ENCODE measurements at regions not wholly inside any gene's neighbourhood (a gene's known extent, or its start where the extent isn't known, plus 50 kb on each side); places are given as distances from the start of the nearest gene placed in this dataset.

GRCh38 chrX:117010243-117010642, 547.5 kb upstream of the CT83 start:
- no peak overlapping the region for H3K23ac ChIP-seq (ENCODE audit: insufficient read length)
- no peaks in the 10 kb centered on the region for H3K36me3 ChIP-seq (ENCODE audit: control insufficient read depth in 2 of 4, insufficient read depth in 4 of 4, low read length in 3 of 4)
- CTCF ChIA-PET (ENCODE audit: partially characterized antibody), result no interaction called here
- DNase-seq (ENCODE audit: low read depth in 1 of 2, low spot score in 2 of 2) (no peak), FAIRE-seq (no peak)
- no peak overlapping the region for H3K18ac ChIP-seq (ENCODE audit: extremely low read depth, low read length)
- H3K4me2 ChIP-seq (ENCODE audit: insufficient read depth in 1 of 2, low read depth in 2 of 2, low read length in 2 of 2), result no peak overlapping the region
- H2AFZ ChIP-seq (ENCODE audit: low read length), result no peak overlapping the region
- no peak overlapping the region for H3K4me3 ChIP-seq (ENCODE audit: extremely low read depth in 1 of 4, insufficient read depth in 2 of 4, low read depth in 3 of 4, low read length in 4 of 4)
- H3K9ac ChIP-seq (replicated peaks in 1 of 4; ENCODE audit: extremely low read depth in 1 of 4, low read depth in 3 of 4, low read length in 3 of 4), result no peak overlapping the region
- H3K4ac ChIP-seq (replicated peaks; ENCODE audit: insufficient read length, low read depth, low read length), result no peak overlapping the region
- H3K56ac ChIP-seq (replicated peaks; ENCODE audit: insufficient read length, low read depth, low read length), result no peak overlapping the region
- H2BK15ac ChIP-seq (ENCODE audit: low read length), result no peak overlapping the region
- H4K8ac ChIP-seq (ENCODE audit: extremely low read depth, insufficient read depth, low read length), result no peak overlapping the region
- no peaks in the 10 kb centered on the region for H3K23me2 ChIP-seq (ENCODE audit: low read depth, low read length)
- no peaks in the 10 kb centered on the region for H3K4me1 ChIP-seq (replicated peaks in 1 of 4; ENCODE audit: control insufficient read depth in 3 of 4, insufficient read depth in 4 of 4, low read length in 3 of 4)
- H4K91ac ChIP-seq (replicated peaks; ENCODE audit: insufficient read length, low read length), result no peak overlapping the region
- no peak overlapping the region for H2BK20ac ChIP-seq (ENCODE audit: low read length)
- H3K79me1 ChIP-seq (ENCODE audit: low read depth, low read length), result no peaks in the 10 kb centered on the region
- TF ChIP-seq SRF (IDR thresholded peaks at IDR 0.05; ENCODE audit: low read depth, low read length) (no peak), FOSL1 (IDR thresholded peaks at IDR 0.05; ENCODE audit: insufficient read depth, low read depth, low read length) (no peak), GTF2F1 (IDR thresholded peaks at IDR 0.05; ENCODE audit: borderline replicate concordance, low read depth, low read length) (no peak), SUZ12 (IDR thresholded peaks at IDR 0.05; ENCODE audit: low read length) (no peak), KDM1A (IDR thresholded peaks at IDR 0.05; ENCODE audit: borderline replicate concordance, low read length) (no peak)
- POLR2A ChIA-PET (ENCODE audit: partially characterized antibody), result no interaction called here
- no peaks in the 10 kb centered on the region for H3K27me3 ChIP-seq (replicated peaks in 1 of 4; ENCODE audit: control insufficient read depth in 3 of 4, extremely low read depth in 1 of 4, insufficient read depth in 3 of 4, low read length in 3 of 4)
- no peak overlapping the region for H2AK5ac ChIP-seq (ENCODE audit: low read depth, low read length)
- H3K79me2 ChIP-seq (ENCODE audit: control insufficient read depth in 1 of 2, insufficient read depth in 2 of 2, low read length in 2 of 2), result no peaks in the 10 kb centered on the region
- no peak overlapping the region for H2BK5ac ChIP-seq (ENCODE audit: low read depth, low read length)
- H4K5ac ChIP-seq (ENCODE audit: insufficient read length, low read depth, low read length), result no peak overlapping the region
- no peak overlapping the region for H2BK12ac ChIP-seq (ENCODE audit: low read depth, low read length)
- no peak overlapping the region for H3K14ac ChIP-seq (ENCODE audit: insufficient read length)
- H4K20me1 ChIP-seq (replicated peaks in 1 of 2; ENCODE audit: control insufficient read depth in 1 of 2, insufficient read depth in 2 of 2, low read length in 2 of 2), result no peaks in the 10 kb centered on the region
- H3K27ac ChIP-seq (ENCODE audit: low read depth, low read length), result no peak overlapping the region
- H3K9me3 ChIP-seq (ENCODE audit: insufficient read depth in 2 of 2, low read depth in 1 of 2, low read length in 1 of 2), result no peaks in the 10 kb centered on the region
- no peak overlapping the region for H2BK120ac ChIP-seq (replicated peaks; ENCODE audit: low read depth, low read length)

Data from H1 (cell line).